ENCODE measurements at regions not wholly inside any gene's neighbourhood (a gene's known extent, or its start where the extent isn't known, plus 50 kb on each side); places are given as distances from the start of the nearest gene placed in this dataset.

GRCh38 chr13:87355451-87355850, 315.7 kb upstream of the SLITRK5 start:
- Histone ChIP-seq H3K4me1 (ENCODE audit: insufficient read depth, low read length) (no peaks in the 10 kb centered on the region), H3K9ac (ENCODE audit: low read length) (no peak overlapping the region), H3K27me3 (ENCODE audit: control insufficient read depth in 1 of 2, insufficient read depth in 2 of 2, low read length in 2 of 2) (no peaks in the 10 kb centered on the region), H3K4me3 (ENCODE audit: low read depth in 1 of 2, low read length in 2 of 2) (no peak overlapping the region), H3K27ac (ENCODE audit: low read depth, low read length) (no peak overlapping the region), H3K36me3 (ENCODE audit: insufficient read depth, low read length) (no peaks in the 10 kb centered on the region), H3K9me3 (ENCODE audit: low read length) (no peaks in the 10 kb centered on the region)

GRCh38 chr13:87356314-87356713, 314.9 kb upstream of the SLITRK5 start:
- Histone ChIP-seq H3K9me3 (ENCODE audit: low read length) (no peaks in the 10 kb centered on the region), H3K36me3 (ENCODE audit: insufficient read depth, low read length) (no peaks in the 10 kb centered on the region), H3K27me3 (ENCODE audit: control insufficient read depth in 1 of 2, insufficient read depth in 2 of 2, low read length in 2 of 2) (no peaks in the 10 kb centered on the region), H3K4me3 (ENCODE audit: low read depth in 1 of 2, low read length in 2 of 2) (no peak overlapping the region), H3K9ac (ENCODE audit: low read length) (no peak overlapping the region), H3K27ac (ENCODE audit: low read depth, low read length) (no peak overlapping the region), H3K4me1 (ENCODE audit: insufficient read depth, low read length) (no peaks in the 10 kb centered on the region)

- Histone ChIP-seq H3K4me3 (ENCODE audit: low read depth in 1 of 2, low read length in 2 of 2) (no peak overlapping the region), H3K27ac (ENCODE audit: low read depth, low read length) (no peak overlapping the region), H3K36me3 (ENCODE audit: insufficient read depth, low read length) (no peaks in the 10 kb centered on the region)
These were observed 312.9 kb upstream of the SLITRK5 start for GRCh38 chr13:87358319-87358718.

GRCh38 chr13:87361216-87361615, 310.0 kb upstream of the SLITRK5 start:
- no peaks in the 10 kb centered on the region for H3K36me3 ChIP-seq (ENCODE audit: insufficient read depth, low read length)
- H3K4me3 ChIP-seq (ENCODE audit: low read depth in 1 of 2, low read length in 2 of 2), result no peak overlapping the region
- H3K4me1 ChIP-seq (ENCODE audit: insufficient read depth, low read length), result no peaks in the 10 kb centered on the region
- no peak overlapping the region for H3K9ac ChIP-seq (ENCODE audit: low read length)
- H3K27me3 ChIP-seq (ENCODE audit: control insufficient read depth in 1 of 2, insufficient read depth in 2 of 2, low read length in 2 of 2), result no peaks in the 10 kb centered on the region
- H3K27ac ChIP-seq (ENCODE audit: low read depth, low read length), result no peak overlapping the region
- no peaks in the 10 kb centered on the region for H3K9me3 ChIP-seq (ENCODE audit: low read length)

More at GRCh38 chr13:87358319-87358718, 312.9 kb upstream of the SLITRK5 start:
- H3K27me3 ChIP-seq (ENCODE audit: control insufficient read depth in 1 of 2, insufficient read depth in 2 of 2, low read length in 2 of 2), result no peaks in the 10 kb centered on the region
- H3K9ac ChIP-seq (ENCODE audit: low read length), result no peak overlapping the region
- H3K4me1 ChIP-seq (ENCODE audit: insufficient read depth, low read length), result no peaks in the 10 kb centered on the region
- no peaks in the 10 kb centered on the region for H3K9me3 ChIP-seq (ENCODE audit: low read length)

- Histone ChIP-seq H3K4me3 (ENCODE audit: low read depth in 1 of 2, low read length in 2 of 2) (no peak overlapping the region), H3K9ac (ENCODE audit: low read length) (no peak overlapping the region), H3K27ac (ENCODE audit: low read depth, low read length) (no peak overlapping the region), H3K36me3 (ENCODE audit: insufficient read depth, low read length) (no peaks in the 10 kb centered on the region), H3K4me1 (ENCODE audit: insufficient read depth, low read length) (no peaks in the 10 kb centered on the region), H3K9me3 (ENCODE audit: low read length) (no peaks in the 10 kb centered on the region), H3K27me3 (ENCODE audit: control insufficient read depth in 1 of 2, insufficient read depth in 2 of 2, low read length in 2 of 2) (no peaks in the 10 kb centered on the region)
These were observed 302.5 kb upstream of the SLITRK5 start for GRCh38 chr13:87368639-87369038.

GRCh38 chr13:87376081-87376480, 295.1 kb upstream of the SLITRK5 start:
- Histone ChIP-seq H3K27ac (ENCODE audit: low read depth, low read length) (no peak overlapping the region), H3K4me3 (ENCODE audit: low read depth in 1 of 2, low read length in 2 of 2) (no peak overlapping the region), H3K9ac (ENCODE audit: low read length) (no peak overlapping the region), H3K36me3 (ENCODE audit: insufficient read depth, low read length) (no peaks in the 10 kb centered on the region), H3K4me1 (ENCODE audit: insufficient read depth, low read length) (no peaks in the 10 kb centered on the region), H3K9me3 (ENCODE audit: low read length) (no peaks in the 10 kb centered on the region), H3K27me3 (ENCODE audit: control insufficient read depth in 1 of 2, insufficient read depth in 2 of 2, low read length in 2 of 2) (no peaks in the 10 kb centered on the region)

GRCh38 chr13:87384099-87384498, 287.1 kb upstream of the SLITRK5 start:
- Histone ChIP-seq H3K27ac (ENCODE audit: low read depth, low read length) (no peak overlapping the region), H3K9me3 (ENCODE audit: low read length) (no peaks in the 10 kb centered on the region), H3K9ac (ENCODE audit: low read length) (no peak overlapping the region), H3K4me3 (ENCODE audit: low read depth in 1 of 2, low read length in 2 of 2) (no peak overlapping the region), H3K27me3 (ENCODE audit: control insufficient read depth in 1 of 2, insufficient read depth in 2 of 2, low read length in 2 of 2) (no peaks in the 10 kb centered on the region), H3K36me3 (ENCODE audit: insufficient read depth, low read length) (no peaks in the 10 kb centered on the region), H3K4me1 (ENCODE audit: insufficient read depth, low read length) (no peaks in the 10 kb centered on the region)

GRCh38 chr13:87393358-87393757, 277.8 kb upstream of the SLITRK5 start:
- no peaks in the 10 kb centered on the region for H3K9me3 ChIP-seq (ENCODE audit: low read length)
- no peak overlapping the region for H3K9ac ChIP-seq (ENCODE audit: low read length)
- no peaks in the 10 kb centered on the region for H3K4me1 ChIP-seq (ENCODE audit: insufficient read depth, low read length)
- no peaks in the 10 kb centered on the region for H3K27me3 ChIP-seq (ENCODE audit: control insufficient read depth in 1 of 2, insufficient read depth in 2 of 2, low read length in 2 of 2)
- no peak overlapping the region for H3K4me3 ChIP-seq (ENCODE audit: low read depth in 1 of 2, low read length in 2 of 2)
- no peak overlapping the region for H3K27ac ChIP-seq (ENCODE audit: low read depth, low read length)
- H3K36me3 ChIP-seq (ENCODE audit: insufficient read depth, low read length), result no peaks in the 10 kb centered on the region

- Histone ChIP-seq H3K27me3 (ENCODE audit: control insufficient read depth in 1 of 2, insufficient read depth in 2 of 2, low read length in 2 of 2) (no peaks in the 10 kb centered on the region), H3K4me3 (ENCODE audit: low read depth in 1 of 2, low read length in 2 of 2) (no peak overlapping the region), H3K27ac (ENCODE audit: low read depth, low read length) (no peak overlapping the region), H3K36me3 (ENCODE audit: insufficient read depth, low read length) (no peaks in the 10 kb centered on the region), H3K9ac (ENCODE audit: low read length) (no peak overlapping the region), H3K9me3 (ENCODE audit: low read length) (no peaks in the 10 kb centered on the region), H3K4me1 (ENCODE audit: insufficient read depth, low read length) (no peaks in the 10 kb centered on the region)
These were observed 273.1 kb upstream of the SLITRK5 start for GRCh38 chr13:87398047-87398446.

- Histone ChIP-seq H3K4me1 (ENCODE audit: insufficient read depth, low read length) (no peaks in the 10 kb centered on the region), H3K9me3 (ENCODE audit: low read length) (no peaks in the 10 kb centered on the region), H3K36me3 (ENCODE audit: insufficient read depth, low read length) (no peaks in the 10 kb centered on the region), H3K27ac (ENCODE audit: low read depth, low read length) (no peak overlapping the region), H3K4me3 (ENCODE audit: low read depth in 1 of 2, low read length in 2 of 2) (no peak overlapping the region), H3K27me3 (ENCODE audit: control insufficient read depth in 1 of 2, insufficient read depth in 2 of 2, low read length in 2 of 2) (no peaks in the 10 kb centered on the region), H3K9ac (ENCODE audit: low read length) (no peak overlapping the region)
These were observed 267.3 kb upstream of the SLITRK5 start for GRCh38 chr13:87403748-87404432.

GRCh38 chr13:87426742-87427141, 244.4 kb upstream of the SLITRK5 start:
- Histone ChIP-seq H3K4me3 (ENCODE audit: low read depth in 1 of 2, low read length in 2 of 2) (no peak overlapping the region), H3K27ac (ENCODE audit: low read depth, low read length) (no peak overlapping the region), H3K4me1 (ENCODE audit: insufficient read depth, low read length) (no peaks in the 10 kb centered on the region), H3K36me3 (ENCODE audit: insufficient read depth, low read length) (no peaks in the 10 kb centered on the region), H3K9me3 (ENCODE audit: low read length) (no peaks in the 10 kb centered on the region), H3K27me3 (ENCODE audit: control insufficient read depth in 1 of 2, insufficient read depth in 2 of 2, low read length in 2 of 2) (no peaks in the 10 kb centered on the region), H3K9ac (ENCODE audit: low read length) (no peak overlapping the region)

GRCh38 chr13:87444135-87444534, 227.0 kb upstream of the SLITRK5 start:
- H3K9ac ChIP-seq (ENCODE audit: low read length), result no peak overlapping the region
- no peak overlapping the region for H3K27ac ChIP-seq (ENCODE audit: low read depth, low read length)
- no peak overlapping the region for H3K4me3 ChIP-seq (ENCODE audit: low read depth in 1 of 2, low read length in 2 of 2)
- H3K9me3 ChIP-seq (ENCODE audit: low read length), result no peaks in the 10 kb centered on the region
- no peaks in the 10 kb centered on the region for H3K4me1 ChIP-seq (ENCODE audit: insufficient read depth, low read length)
- H3K27me3 ChIP-seq (ENCODE audit: control insufficient read depth in 1 of 2, insufficient read depth in 2 of 2, low read length in 2 of 2), result no peaks in the 10 kb centered on the region
- H3K36me3 ChIP-seq (ENCODE audit: insufficient read depth, low read length), result no peaks in the 10 kb centered on the region

Measured in muscle layer of colon (tissue), 2 donors.